Daoy (cell line): ENCODE measurements at regions not wholly inside any gene's neighbourhood (a gene's known extent, or its start where the extent isn't known, plus 50 kb on each side); places are given as distances from the start of the nearest gene placed in this dataset.
A peak's percentile ranks its signal among the peaks of the same experiment; 100 is the strongest.

Experiments used
- DNase-seq: peaks from one replicate; pipeline ENCODE4 v3.0.0-alpha.2; 2015; ENCODE audit warnings: low read depth

DNA sequence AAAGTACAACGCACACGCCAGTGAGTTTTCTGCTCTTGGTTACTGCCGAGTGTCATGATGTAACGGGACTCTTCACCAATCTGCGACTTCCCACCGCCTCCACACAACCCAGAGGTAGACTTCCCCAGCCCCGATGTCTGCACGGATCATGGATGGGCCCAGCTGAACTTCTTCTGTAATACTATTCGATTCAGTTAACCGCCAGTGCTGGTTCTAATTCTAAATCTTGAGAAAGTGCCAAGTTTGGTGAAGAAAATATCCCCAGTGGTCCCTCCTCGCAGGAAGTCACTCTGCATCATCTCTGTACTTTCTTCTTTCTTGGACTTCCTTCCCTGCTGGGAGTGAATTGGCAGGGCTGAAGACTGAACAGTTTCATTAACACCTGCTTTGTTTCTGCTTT is 77.6 kb upstream of the SLC35F4 start:
- no peak for DNase-seq

DNA sequence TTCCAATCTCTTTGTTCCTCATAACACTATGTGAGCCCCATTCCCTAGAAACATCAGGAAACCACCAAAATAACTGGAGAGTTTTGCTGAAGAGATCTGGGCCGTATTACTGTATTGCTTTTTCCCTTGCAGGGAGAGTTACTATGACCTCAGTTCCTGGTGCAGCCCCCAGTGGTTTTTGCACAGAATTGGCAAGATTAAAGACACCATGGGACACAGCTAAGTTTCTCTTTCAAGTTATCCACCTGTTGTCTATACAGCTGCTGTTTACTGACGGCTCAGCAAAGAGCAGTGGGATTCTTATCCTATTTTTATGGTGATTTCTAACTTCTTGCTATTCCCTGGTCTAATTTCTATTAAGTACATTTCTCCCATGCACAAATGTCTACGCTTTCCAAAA is 77.1 kb upstream of the SLC35F4 start:
- no peak for DNase-seq

DNA sequence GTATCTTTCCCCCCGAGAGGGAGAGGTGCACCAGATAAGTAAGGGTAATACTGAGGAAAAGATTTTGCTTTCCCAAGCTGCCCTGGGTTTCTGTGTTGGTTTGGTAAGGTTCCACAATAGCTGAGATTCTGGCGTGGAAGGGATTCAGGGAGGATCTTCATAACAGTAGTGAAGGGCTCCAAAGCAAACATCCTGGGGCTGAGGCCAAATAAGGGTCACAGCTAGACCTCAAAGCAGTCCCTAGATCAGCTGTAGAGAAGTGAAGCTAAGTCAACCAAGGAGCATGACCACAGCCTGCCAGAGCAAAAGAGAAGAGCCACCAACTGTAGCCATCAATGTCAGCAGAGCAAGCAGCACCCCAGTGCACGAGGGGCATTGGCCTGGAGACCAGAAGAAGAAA is 73.2 kb upstream of the SLC35F4 start:
- no peak for DNase-seq

DNA sequence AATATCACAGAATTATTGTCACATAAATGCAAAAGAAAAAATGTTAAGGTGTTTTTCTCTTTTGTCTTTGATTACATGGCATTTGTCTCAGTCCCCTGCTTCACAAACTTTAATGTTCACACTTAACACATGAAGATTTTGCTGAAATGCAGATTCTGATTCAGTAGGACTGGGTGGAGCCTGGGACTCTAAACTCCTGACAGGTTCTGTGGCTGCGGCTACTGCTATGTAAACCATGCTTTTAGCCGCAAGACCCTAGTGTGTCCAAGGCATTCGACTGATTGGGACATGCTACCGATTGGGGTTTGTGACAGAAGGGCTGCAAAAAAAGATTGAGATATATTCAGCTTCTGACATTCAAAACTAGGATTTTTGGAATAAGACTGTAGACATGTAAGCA is 72.6 kb upstream of the SLC35F4 start:
- DNase-seq = no peak

DNA sequence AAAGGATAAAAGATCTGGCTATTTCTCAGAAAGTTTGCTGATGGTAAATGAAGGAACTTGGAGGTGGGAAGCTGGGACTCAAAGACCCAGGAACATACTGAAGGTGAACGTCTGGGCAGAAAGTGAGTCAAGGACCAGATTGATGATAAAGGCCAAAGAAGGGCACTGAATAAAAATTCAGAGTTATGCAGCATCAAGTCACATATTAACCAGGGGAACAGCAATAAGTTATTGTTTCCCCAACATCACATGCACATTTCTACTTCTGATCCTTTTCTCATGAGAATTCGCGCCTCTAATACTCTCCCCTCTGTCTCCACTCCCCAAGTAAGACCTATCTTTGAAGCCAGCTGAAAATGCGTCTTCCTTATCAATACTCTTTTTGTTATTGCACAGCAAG is 71.8 kb upstream of the SLC35F4 start:
- no peak for DNase-seq

DNA sequence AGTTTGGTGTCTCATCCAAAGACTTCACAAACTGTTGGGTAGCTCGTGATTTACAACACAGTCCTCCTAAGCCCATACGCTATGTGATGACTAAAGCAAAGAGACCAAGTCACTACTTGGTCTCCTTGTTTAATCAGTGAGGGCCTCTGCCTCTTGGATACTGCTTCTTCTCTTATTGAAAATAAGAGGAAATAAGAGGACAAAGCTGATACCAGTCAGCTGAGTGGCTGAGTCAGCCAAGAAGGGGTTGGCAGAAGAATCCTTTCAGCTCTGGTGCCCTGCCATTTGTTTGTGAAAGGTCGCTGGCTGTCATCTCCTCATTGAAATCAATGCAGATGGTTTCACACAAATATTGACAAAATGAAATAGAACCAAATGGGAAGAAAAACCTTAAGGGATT is 67.5 kb upstream of the SLC35F4 start:
- no peak for DNase-seq

DNA sequence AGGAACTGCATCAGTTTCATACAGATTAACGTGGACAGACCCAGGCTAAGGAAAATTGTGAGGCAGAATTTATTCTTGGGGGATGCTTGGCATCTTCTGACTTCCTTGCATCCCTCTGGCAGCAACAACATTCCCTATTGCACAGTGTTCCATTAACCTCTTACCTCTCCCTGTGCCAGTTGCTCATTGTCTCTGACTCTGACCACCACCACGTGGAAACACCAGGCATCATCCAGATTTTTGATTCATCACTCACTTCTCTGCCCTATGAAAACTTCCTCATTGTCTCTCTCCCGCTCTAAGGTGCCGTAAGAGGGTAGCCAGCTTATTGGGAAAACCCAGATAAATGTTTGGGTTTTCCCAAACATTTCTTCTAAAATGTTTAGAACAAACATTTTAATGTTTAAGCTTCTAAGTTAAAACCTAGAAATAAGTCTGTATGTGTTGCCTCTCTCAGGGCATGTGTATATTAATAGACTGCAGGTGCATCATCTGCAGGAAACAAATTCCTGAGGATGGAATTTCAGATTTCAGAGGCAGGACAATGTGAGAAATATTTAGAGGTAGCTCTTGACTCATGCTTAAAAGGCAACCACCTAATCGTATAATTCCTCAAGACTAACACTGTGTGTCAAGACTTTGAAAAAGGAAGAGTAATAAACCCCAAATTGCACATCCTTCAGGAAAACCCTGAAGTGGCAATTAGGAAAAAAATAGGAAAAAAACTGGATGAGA is 64.5 kb upstream of the SLC35F4 start:
- peak; percentile 18 for DNase-seq

DNA sequence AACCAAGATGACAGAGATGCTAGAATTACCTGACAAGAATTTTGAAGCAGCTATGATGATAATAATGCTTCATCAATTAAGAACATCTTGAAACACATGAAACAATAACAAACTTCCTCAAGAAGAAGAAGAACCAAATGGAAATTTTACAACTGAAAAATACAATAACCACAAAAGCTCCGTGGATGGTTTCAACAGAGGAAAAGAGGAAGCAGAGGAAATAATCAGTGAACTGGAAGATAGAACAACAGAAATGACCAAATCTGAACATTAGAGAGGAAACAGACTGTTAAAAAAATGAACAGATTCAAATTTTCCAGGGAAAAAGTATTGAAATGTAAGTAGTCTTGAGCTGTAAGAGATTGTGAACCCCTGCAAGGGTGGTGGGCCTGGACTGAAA is 62.8 kb upstream of the SLC35F4 start:
- DNase-seq = no peak

DNA sequence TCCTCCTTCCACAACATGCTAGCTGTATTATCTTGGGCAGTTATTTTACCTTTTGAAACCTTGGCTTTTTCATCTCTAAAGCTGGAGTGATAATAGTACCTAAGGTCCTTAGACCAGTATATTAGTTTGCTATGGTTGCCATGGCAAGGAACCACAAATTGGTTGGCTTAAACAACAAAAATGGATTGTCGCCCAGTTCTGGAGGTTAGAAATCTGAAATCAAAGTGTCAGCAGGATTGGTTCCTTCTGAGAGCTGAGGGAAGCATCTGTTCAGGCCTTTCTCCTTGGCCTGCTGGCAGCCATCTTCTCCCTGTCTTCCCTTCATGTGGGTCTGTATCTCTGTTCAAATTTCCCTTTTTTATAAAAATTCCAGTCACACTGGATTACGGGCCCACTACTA is 55.5 kb upstream of the SLC35F4 start:
- no peak for DNase-seq

DNA sequence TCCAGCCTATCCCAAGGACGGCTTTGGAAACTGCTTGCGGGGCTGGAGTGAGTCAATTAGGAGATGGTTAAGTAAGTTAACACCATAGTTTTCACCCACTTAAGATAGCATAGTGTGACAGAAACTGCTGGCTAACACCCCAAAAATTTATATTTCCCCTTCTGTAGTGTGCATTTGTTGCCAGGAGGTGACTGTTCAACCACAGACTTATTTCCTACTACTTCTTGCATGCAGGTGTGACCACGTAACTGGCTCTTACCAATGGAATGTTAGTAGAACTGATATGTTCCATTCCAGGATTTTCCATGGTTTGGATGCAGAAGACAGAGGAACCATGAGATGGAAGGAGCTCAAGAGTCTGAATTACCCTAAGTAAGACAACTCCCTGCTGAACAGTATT is 52.9 kb upstream of the SLC35F4 start:
- peak; percentile 30 for DNase-seq
